Keratinocyte (primary cell): ENCODE measurements at regions not wholly inside any gene's neighbourhood (a gene's known extent, or its start where the extent isn't known, plus 50 kb on each side); places are given as distances from the start of the nearest gene placed in this dataset.

Source experiments
- DNase-seq: peaks from one replicate; pipeline ENCODE4 v3.0.0-alpha.2; 2011; ENCODE audit warnings: low read depth, missing footprints, low spot score
- FAIRE-seq: peaks from 2 replicates; lab custom pipeline; 2011; peaks lifted over from hg19 to GRCh38; lab: Jason Lieb, UNC
- H2AFZ ChIP-seq: 2 replicates; pipeline ENCODE4 v1.6.0; 2012; ENCODE audit warnings: low read length, control low read depth, inconsistent platforms; ENCODE audit not compliant: control insufficient read depth
- H3K27ac ChIP-seq: 2 replicates; pipeline ENCODE4 v1.5.1; 2011; ENCODE audit warnings: low read length; ENCODE audit not compliant: control insufficient read depth, insufficient read depth
- H3K27me3 ChIP-seq: 3 replicates; pipeline ENCODE4 v1.6.0; 2011; ENCODE audit warnings: low read length; ENCODE audit not compliant: control insufficient read depth, insufficient read depth; ENCODE audit errors: extremely low read depth
- H3K36me3 ChIP-seq, 2 experiments: 2 replicates in 1 of 2; 3 replicates in 1 of 2; pipeline ENCODE4 v1.5.1; 2011; ENCODE audit warnings: low read length in 2 of 2, mild to moderate bottlenecking in 1 of 2; ENCODE audit not compliant: control insufficient read depth in 2 of 2, insufficient read depth in 2 of 2; ENCODE audit errors: extremely low read depth in 1 of 2
- H3K4me1 ChIP-seq: 3 replicates; pipeline ENCODE4 v1.5.1; 2011; ENCODE audit warnings: low read length; ENCODE audit not compliant: control insufficient read depth, insufficient read depth; ENCODE audit errors: extremely low read depth
- H3K4me2 ChIP-seq: 3 replicates; pipeline ENCODE4 v1.6.0; 2011; ENCODE audit warnings: low read depth, low read length; ENCODE audit not compliant: control insufficient read depth, insufficient read depth; ENCODE audit errors: extremely low read depth
- H3K4me3 ChIP-seq, 3 experiments: fragments of 200-600 bp in 1 of 3; sonication (generic) in 1 of 3; 2 replicates in 2 of 3; 3 replicates in 1 of 3; pipeline ENCODE4 v1.5.1; 2011 to 2016; ENCODE audit warnings: low read length in 3 of 3, mild to moderate bottlenecking in 3 of 3, control low read depth in 2 of 3, inconsistent platforms in 1 of 3, low read depth in 1 of 3, mixed read lengths in 1 of 3, mixed run types in 1 of 3, moderate library complexity in 1 of 3; ENCODE audit not compliant: control insufficient read depth in 2 of 3, insufficient read depth in 2 of 3; ENCODE audit errors: extremely low read depth in 1 of 3
- H3K79me2 ChIP-seq: 2 replicates; pipeline ENCODE4 v1.6.0; 2012; ENCODE audit warnings: low read length; ENCODE audit not compliant: control insufficient read depth, insufficient read depth
- H3K9ac ChIP-seq: 3 replicates; pipeline ENCODE4 v1.6.0; 2011; ENCODE audit warnings: low read length; ENCODE audit not compliant: control insufficient read depth, insufficient read depth; ENCODE audit errors: extremely low read depth
- H3K9me1 ChIP-seq: 3 replicates; pipeline ENCODE4 v1.6.0; 2011; ENCODE audit warnings: low read length; ENCODE audit not compliant: control insufficient read depth, insufficient read depth; ENCODE audit errors: extremely low read depth
- H3K9me3 ChIP-seq: 2 replicates; pipeline ENCODE4 v1.5.1; 2012; ENCODE audit warnings: low read depth, low read length; ENCODE audit not compliant: control insufficient read depth
- H4K20me1 ChIP-seq: 3 replicates; pipeline ENCODE4 v1.6.0; 2011; ENCODE audit warnings: low read length; ENCODE audit not compliant: control insufficient read depth, insufficient read depth; ENCODE audit errors: extremely low read depth
- EZH2 ChIP-seq: IDR thresholded peaks from one replicate; pipeline ENCODE4 v1.6.1; 2012; ENCODE audit warnings: inconsistent platforms, mild to moderate bottlenecking, low read length, moderate library complexity
- dilution Hi-C: fragments of 300-500 bp; cut with MboI; formaldehyde crosslinking; loops from one replicate; pipeline ENCODE4 v1.7.0; 2020; ENCODE audit warnings: low sequenced_read_pairs; ENCODE audit not compliant: extremely low pct_ligation_motif_present
- TF ChIP-seq, protein P1 (sequence below), 3 experiments: IDR thresholded peaks in 1 of 3; conservative IDR thresholded peaks in 1 of 3; optimal IDR thresholded peaks in 1 of 3; 2 replicates in 2 of 3; 3 replicates in 1 of 3; pipeline versions ENCODE3 to v1.5.1; 2011; ENCODE audit warnings: low read length in 3 of 3, mild to moderate bottlenecking in 3 of 3, moderate library complexity in 2 of 3, control low read depth in 1 of 3, inconsistent platforms in 1 of 3; ENCODE audit not compliant: insufficient read depth in 2 of 3; ENCODE audit errors: extremely low read depth in 1 of 3

DNA sequence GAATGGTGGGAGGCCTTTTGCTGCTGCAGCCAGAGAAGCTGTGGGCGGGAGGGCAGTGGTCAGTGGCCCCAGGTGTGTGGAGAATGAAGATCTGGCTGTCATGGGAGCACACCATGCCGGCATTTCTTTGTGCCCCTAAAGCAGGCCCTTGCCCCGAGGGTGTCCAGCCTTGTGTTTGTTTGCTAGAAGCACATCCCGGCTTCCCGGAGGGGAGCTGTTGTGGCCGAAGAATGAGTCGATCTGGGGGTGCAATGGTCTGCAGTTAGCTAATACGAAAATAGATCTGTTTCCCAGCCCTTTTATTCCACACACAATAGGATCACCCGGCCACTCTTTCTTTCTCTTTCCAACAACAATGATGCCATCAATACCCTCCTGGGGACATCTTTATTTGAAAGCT, 228.8 kb downstream of the CBLN1 start:
- H3K79me2 ChIP-seq: no peaks in the 10 kb centered on the region
- dilution Hi-C loops: no loop called here
- H3K4me2 ChIP-seq: no peak overlapping the region
- no peaks in the 10 kb centered on the region for H3K9me1 ChIP-seq
- no peaks in the 10 kb centered on the region for H3K9me3 ChIP-seq
- H3K4me3 ChIP-seq: no peak overlapping the region
- H2AFZ ChIP-seq: no peak overlapping the region
- no peak for DNase-seq
- FAIRE-seq: no peak
- no peak overlapping the region for H3K9ac ChIP-seq
- H3K27me3 ChIP-seq: peaks cover 8% of the 10 kb centered on the region
- TF ChIP-seq EZH2: no peak
- TF ChIP-seq, protein P1, sequence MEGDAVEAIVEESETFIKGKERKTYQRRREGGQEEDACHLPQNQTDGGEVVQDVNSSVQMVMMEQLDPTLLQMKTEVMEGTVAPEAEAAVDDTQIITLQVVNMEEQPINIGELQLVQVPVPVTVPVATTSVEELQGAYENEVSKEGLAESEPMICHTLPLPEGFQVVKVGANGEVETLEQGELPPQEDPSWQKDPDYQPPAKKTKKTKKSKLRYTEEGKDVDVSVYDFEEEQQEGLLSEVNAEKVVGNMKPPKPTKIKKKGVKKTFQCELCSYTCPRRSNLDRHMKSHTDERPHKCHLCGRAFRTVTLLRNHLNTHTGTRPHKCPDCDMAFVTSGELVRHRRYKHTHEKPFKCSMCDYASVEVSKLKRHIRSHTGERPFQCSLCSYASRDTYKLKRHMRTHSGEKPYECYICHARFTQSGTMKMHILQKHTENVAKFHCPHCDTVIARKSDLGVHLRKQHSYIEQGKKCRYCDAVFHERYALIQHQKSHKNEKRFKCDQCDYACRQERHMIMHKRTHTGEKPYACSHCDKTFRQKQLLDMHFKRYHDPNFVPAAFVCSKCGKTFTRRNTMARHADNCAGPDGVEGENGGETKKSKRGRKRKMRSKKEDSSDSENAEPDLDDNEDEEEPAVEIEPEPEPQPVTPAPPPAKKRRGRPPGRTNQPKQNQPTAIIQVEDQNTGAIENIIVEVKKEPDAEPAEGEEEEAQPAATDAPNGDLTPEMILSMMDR (optimal IDR thresholded peaks at IDR 0.05 in 1 of 3, IDR thresholded peaks at IDR 0.05 in 1 of 3, conservative IDR thresholded peaks at IDR 0.05 in 1 of 3; ENCODE audit: extremely low read depth in 1 of 3, insufficient read depth in 2 of 3, low read length in 3 of 3): no peak
- no peaks in the 10 kb centered on the region for H3K36me3 ChIP-seq
- no peak overlapping the region for H3K27ac ChIP-seq
- H3K4me1 ChIP-seq: no peaks in the 10 kb centered on the region
- H4K20me1 ChIP-seq: no peaks in the 10 kb centered on the region

DNA sequence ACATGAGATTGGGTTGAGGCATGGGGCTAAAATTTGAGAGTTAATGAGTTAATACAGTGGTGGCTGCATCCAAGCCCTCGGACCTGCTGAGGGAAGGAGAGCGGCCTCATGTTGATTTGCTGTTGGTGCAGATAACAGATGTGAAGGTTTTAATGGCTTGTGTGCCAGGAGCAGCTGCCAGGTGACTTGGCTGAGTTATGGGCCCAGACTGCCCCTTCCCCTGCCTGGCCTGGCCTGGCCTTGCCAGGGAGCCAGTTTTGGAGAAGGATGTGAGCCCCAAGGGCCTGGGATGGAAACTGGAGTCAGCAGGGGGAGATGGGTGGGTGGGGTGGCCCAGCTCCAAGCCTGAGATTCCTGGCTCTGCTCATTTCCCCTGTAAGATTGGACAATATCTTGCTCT, 230.1 kb downstream of the CBLN1 start:
- dilution Hi-C loops: no loop called here
- H3K79me2 ChIP-seq: no peaks in the 10 kb centered on the region

More for the DNA sequence above, 230.1 kb downstream of the CBLN1 start:
- no peak overlapping the region for H3K4me2 ChIP-seq
- H4K20me1 ChIP-seq: no peaks in the 10 kb centered on the region
- FAIRE-seq (no peak), DNase-seq (no peak)
- no peak overlapping the region for H3K4me3 ChIP-seq
- H2AFZ ChIP-seq: no peak overlapping the region
- H3K27ac ChIP-seq: no peak overlapping the region
- H3K27me3 ChIP-seq: peaks cover 6% of the 10 kb centered on the region
- H3K36me3 ChIP-seq: no peaks in the 10 kb centered on the region
- H3K9ac ChIP-seq: no peak overlapping the region
- no peaks in the 10 kb centered on the region for H3K4me1 ChIP-seq
- TF ChIP-seq, protein P1 (optimal IDR thresholded peaks at IDR 0.05 in 1 of 3, IDR thresholded peaks at IDR 0.05 in 1 of 3, conservative IDR thresholded peaks at IDR 0.05 in 1 of 3; ENCODE audit: extremely low read depth in 1 of 3, insufficient read depth in 2 of 3, low read length in 3 of 3): no peak
- TF ChIP-seq EZH2: no peak
- no peaks in the 10 kb centered on the region for H3K9me1 ChIP-seq
- H3K9me3 ChIP-seq: no peaks in the 10 kb centered on the region
